DND-41 (cell line): ENCODE measurements at regions not wholly inside any gene's neighbourhood (a gene's known extent, or its start where the extent isn't known, plus 50 kb on each side); places are given as distances from the start of the nearest gene placed in this dataset.

Source experiments
- CTCF ChIP-seq: IDR thresholded peaks from 2 replicates; pipeline ENCODE4 v1.5.1; 2012; ENCODE audit warnings: borderline replicate concordance, low read length, moderate library complexity, mild to moderate bottlenecking; ENCODE audit not compliant: poor library complexity, severe bottlenecking; ENCODE audit errors: extremely low read depth
- EZH2 ChIP-seq: IDR thresholded peaks from 3 replicates; pipeline ENCODE4 v1.6.1; 2012; ENCODE audit warnings: borderline replicate concordance, low read depth, mild to moderate bottlenecking, moderate library complexity, low read length, inconsistent platforms; ENCODE audit not compliant: severe bottlenecking

GRCh38 chr3:72245183-72245811 is 460.3 kb upstream of the PROK2 start:
- TF ChIP-seq CTCF (no peak), EZH2 (no peak)
